Putamen (tissue), 1 donor: ENCODE measurements at regions not wholly inside any gene's neighbourhood (a gene's known extent, or its start where the extent isn't known, plus 50 kb on each side); places are given as distances from the start of the nearest gene placed in this dataset.

Experiments
- DNase-seq: peaks from one replicate; pipeline ENCODE4 v3.0.0-alpha.2; 2016; ENCODE audit warnings: low spot score

- no peak for DNase-seq
Observed at GRCh38 chr14:56745097-56745496, 65.2 kb downstream of the OTX2 start.

GRCh38 chr14:56744016-56744415 lies 66.3 kb downstream of the OTX2 start:
- no peak for DNase-seq

GRCh38 chr14:56742391-56742878 lies 67.8 kb downstream of the OTX2 start:
- no peak for DNase-seq

GRCh38 chr14:56741325-56741724 lies 69.0 kb downstream of the OTX2 start:
- no peak for DNase-seq

GRCh38 chr14:56738020-56738419 lies 72.3 kb downstream of the OTX2 start:
- DNase-seq: no peak

GRCh38 chr14:56733396-56733795 lies 76.9 kb downstream of the OTX2 start:
- DNase-seq: no peak

- no peak for DNase-seq
Observed at GRCh38 chr14:56731187-56731586, 79.1 kb downstream of the OTX2 start.

- no peak for DNase-seq
Observed at GRCh38 chr14:56730538-56731145, 79.6 kb downstream of the OTX2 start.

- no peak for DNase-seq
Observed at GRCh38 chr14:56724013-56724412, 86.3 kb downstream of the OTX2 start.

GRCh38 chr14:56723418-56723817 lies 86.9 kb downstream of the OTX2 start:
- DNase-seq: no peak

- no peak for DNase-seq
Observed at GRCh38 chr14:56720703-56721460, 89.4 kb downstream of the OTX2 start.

GRCh38 chr14:56718312-56718711 lies 92.0 kb downstream of the OTX2 start:
- no peak for DNase-seq

GRCh38 chr14:56716705-56717104 lies 93.6 kb downstream of the OTX2 start:
- no peak for DNase-seq

GRCh38 chr14:56715938-56716337 lies 94.3 kb downstream of the OTX2 start:
- DNase-seq: no peak

GRCh38 chr14:56709201-56709600 lies 101.1 kb downstream of the OTX2 start:
- no peak for DNase-seq

GRCh38 chr14:56708704-56709103 lies 101.6 kb downstream of the OTX2 start:
- no peak for DNase-seq

GRCh38 chr14:56703947-56704346 lies 106.3 kb downstream of the OTX2 start:
- DNase-seq: peak; percentile 39

GRCh38 chr14:56702515-56702914 lies 107.8 kb downstream of the OTX2 start:
- no peak for DNase-seq
